Putamen (tissue), 1 donor: ENCODE measurements at regions not wholly inside any gene's neighbourhood (a gene's known extent, or its start where the extent isn't known, plus 50 kb on each side); places are given as distances from the start of the nearest gene placed in this dataset.
"Not testable (repeated sequence)": the region's sequence is repeated elsewhere in the genome, so short reads cannot be mapped to it uniquely, and the experiment has no call there.

Source experiments
- DNase-seq: peaks from one replicate; pipeline ENCODE4 v3.0.0-alpha.2; 2016; ENCODE audit warnings: low spot score

- DNase-seq: not testable (repeated sequence)
These were observed 417.6 kb upstream of the RUNX1 start for GRCh38 chr21:35466681-35467080.

GRCh38 chr21:35465741-35466140, 416.6 kb upstream of the RUNX1 start:
- no peak for DNase-seq

- DNase-seq: no peak
These were observed 412.6 kb upstream of the RUNX1 start for GRCh38 chr21:35461700-35462099.

- DNase-seq: no peak
These were observed 411.3 kb upstream of the RUNX1 start for GRCh38 chr21:35460441-35460840.

DNA sequence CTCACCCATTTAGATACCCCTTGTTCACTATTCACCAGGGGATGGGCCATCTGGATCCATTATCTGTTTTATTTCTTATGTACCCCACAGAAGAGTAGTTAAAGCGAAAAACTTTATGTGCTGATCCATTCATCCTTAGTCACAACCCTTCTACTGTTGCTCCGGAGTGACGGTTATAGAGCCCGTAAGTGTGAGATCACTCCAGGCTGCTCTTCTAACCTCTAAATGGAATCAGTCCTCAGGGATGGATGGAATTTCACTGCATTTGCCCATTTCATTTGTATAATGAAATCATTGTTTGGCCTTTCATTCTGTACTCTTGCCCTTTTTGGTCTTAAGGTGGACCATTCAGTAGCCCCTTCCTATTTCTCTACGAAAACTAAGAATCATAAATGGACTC, 409.3 kb upstream of the RUNX1 start:
- DNase-seq: no peak

DNA sequence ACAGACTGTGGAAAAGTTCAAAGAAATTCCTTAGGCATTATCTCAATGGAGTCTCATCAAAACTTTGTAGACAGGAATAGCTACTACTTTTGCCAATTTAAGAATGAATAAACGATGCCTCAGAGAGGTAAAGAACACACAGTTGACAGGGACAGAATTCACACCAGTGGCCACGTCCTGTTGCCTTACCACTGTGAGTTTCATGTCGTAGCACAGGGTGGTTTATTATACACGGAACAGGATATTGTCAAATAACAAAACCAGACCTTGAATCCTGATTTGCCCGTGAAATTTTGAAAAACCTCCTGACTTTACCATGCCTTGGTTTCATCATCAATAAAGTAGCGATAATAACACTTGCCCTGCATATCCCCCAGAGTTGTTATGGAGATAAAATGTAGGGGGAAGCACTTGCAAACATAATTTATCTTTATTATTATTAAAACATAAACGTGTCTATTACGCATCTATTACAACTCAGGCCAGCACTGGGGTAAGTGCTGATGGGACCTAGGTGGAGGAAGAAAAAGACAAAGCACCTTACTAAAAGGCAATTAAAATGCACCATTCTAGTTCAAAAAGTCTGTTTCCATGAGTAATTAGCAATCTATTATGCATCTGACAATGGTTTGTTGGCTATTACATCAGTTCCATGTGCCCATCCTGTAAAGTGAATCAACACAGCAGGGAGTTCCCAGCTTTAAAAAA, 408.1 kb upstream of the RUNX1 start:
- DNase-seq: no peak

GRCh38 chr21:35451276-35451675, 402.2 kb upstream of the RUNX1 start:
- no peak for DNase-seq

DNA sequence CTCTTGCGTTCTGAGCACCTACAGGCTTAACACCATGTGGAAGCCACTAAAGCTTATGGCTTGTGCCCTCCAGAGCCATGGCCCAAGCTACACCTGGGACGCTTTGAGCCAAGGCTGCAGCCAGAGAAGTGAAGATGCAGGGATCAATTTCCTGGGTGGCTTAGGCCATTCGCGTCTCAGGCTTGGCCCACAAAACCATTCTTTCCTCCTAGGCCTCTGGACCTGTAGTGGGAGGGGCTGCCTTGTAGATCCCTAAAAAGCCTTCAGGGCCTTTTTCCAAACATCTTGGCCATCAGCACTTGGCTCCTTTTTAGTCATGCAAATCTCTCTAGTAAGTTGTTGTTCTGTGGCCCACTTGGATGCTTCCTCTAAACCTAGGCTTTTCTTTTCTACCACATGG, 401.7 kb upstream of the RUNX1 start:
- DNase-seq: no peak

DNA sequence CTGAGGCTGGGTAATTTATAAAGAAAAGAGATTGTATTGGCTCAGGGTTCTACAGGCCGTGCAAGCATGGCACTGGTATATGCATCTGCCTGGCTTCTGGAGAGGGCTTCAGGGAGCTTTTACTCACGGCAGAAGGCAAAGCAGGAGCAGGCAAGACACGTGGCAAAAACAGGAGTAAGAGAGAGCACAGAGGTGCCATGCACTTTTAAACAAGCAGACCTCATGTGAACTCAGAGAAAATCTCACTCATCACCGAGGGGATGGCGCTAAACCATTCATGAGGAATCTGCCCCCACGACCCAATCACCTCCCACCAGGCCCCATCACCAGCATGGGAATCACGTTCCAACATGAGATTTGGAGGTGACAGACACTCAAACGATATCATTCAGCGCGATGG, 400.7 kb upstream of the RUNX1 start:
- DNase-seq: no peak

- no peak for DNase-seq
These were observed 399.9 kb upstream of the RUNX1 start for GRCh38 chr21:35448876-35449599.

- no peak for DNase-seq
These were observed 395.3 kb upstream of the RUNX1 start for GRCh38 chr21:35444391-35444790.

DNA sequence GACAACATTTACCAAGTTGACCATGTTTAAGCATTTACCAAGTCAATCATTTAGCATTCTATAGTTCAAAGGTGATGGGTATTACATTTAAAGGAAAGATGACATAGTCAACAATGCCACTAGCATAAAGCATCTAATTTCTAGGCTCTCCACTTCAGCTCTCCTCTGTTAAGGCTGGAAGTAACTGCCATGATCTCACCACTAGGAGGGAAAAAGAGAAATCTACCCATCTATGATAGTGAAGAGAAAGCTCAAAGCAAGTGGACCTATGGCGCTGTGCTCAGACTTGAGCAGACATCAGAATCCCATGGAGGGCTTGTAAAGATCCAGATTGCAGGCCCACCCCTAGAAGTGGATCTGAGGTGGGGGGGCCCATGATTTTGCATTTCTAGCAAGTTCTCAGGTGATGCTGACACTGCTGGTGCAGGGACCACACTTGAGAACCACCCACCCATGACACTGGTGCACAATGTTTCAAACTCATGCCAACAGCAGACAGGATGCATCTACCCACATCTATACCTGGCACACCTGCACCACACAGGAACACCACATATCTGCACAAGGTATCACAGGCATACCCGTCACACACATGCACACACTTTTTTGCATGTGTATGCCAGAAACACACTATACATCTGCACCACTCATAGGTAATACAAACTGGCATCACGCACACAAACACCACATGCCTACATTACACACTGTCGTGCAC, 392.9 kb upstream of the RUNX1 start:
- DNase-seq: no peak

DNA sequence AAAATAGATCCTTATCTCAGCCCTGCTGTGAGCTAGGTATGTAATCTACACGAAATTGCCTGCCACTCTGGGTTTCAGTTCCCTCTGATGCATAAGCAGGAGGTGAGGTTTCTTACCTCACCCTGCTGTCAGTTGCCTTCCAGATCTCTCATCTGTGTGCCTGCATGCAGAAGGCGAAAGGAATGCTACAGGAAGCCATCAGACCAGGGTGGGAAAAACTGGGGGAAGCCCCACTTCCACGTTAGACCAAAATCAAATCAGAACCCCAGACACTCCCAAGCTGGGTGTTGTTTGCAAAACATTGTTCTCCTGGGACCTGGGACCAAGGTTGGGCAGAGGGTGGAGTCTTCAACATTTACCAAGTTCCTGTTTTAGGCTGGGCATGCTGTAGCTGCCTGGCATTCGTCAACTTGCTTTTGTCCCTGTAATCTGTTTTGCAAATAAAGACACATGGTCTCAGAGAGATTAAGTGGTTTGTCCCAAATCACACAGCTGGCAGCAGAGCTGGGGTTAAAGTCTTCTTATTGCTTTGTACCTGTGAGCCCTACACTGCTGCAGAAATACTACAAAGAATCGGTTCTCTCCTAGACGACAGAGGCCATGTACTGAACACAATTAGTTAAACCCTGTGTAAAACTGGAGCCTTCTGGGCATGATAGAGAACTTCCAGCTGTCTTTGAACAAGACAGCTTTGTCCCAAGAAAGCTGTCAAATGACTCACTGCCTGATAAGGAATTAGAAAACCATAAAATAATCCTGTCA, 389.7 kb upstream of the RUNX1 start:
- DNase-seq: no peak

DNA sequence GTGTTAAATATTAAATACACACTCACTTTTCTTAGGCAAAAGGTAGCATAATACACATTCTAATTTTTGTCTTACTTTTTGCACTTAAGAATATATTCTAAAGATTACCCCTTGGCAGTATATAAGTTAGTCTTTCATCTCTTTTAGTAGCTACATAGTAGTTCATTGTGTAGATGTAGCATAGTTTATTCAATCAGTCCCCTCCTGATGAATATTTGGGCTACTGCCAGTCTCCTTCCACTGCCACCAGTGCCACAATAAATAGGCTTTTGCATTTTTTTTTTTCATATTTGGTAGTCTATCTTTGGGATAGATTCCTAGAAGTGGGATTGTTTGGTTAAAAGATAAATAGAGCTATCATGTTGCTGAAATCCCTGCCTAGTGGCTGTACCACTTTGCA, 388.8 kb upstream of the RUNX1 start:
- no peak for DNase-seq

DNA sequence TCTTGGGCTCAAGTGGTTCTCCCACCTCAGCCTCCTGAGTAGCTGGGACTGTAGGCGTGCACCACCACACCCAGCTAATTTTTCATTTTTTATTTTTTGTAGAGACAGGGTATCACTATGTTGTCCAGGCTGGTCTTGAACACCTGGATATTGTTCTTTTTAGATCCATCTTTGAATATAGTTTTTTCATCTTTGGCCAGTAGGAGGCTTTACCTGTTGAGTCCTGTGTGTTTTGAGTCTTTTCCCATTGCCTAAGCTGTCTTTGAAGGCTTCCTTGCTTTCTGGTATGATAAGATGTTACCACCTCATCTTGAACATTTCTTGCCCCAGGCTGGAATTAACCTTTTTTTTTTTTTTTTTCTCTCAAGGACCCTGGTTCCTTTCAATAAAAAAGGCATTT, 387.8 kb upstream of the RUNX1 start:
- no peak for DNase-seq

- DNase-seq: not testable (repeated sequence)
These were observed 383.5 kb upstream of the RUNX1 start for GRCh38 chr21:35432601-35433000.

GRCh38 chr21:35430260-35430659, 381.2 kb upstream of the RUNX1 start:
- DNase-seq: no peak

DNA sequence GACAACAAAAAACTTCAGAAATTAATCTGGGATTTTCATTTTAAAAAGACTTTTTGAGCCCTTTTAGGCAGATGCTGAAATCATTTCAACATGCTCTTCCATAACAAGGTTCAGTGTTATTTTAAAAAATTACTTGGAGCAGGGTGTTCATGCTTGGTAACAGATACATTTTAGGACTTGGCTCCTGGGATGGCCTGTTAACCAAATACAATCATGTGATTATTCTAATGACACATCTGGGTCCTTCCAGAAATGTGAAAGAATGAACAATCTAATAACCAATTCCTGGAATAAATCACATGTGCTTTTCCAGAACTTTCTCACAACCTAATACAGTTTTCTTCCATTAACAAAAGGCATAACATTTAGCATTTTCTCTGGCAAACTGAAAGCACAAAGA, 379.8 kb upstream of the RUNX1 start:
- DNase-seq: no peak

DNA sequence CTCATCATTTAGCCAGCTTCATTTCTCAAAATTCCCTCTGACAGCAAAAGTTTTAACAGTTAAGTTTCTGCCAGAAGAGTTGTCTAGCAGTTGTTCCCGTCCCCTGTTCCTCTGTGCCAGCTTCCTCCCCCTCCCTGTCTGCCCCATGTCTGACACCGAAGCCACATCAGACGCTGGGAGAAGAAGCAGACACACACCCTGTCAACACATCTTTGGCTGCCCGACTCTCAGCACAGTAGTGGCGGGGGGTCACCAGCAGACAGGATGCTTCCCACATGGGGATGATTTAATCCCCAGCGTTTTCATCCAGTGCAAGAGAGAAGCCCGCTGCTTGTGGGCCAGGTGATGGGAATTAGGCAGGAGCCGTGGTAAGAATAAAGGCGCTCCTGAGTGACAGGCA, 379.4 kb upstream of the RUNX1 start:
- no peak for DNase-seq

DNA sequence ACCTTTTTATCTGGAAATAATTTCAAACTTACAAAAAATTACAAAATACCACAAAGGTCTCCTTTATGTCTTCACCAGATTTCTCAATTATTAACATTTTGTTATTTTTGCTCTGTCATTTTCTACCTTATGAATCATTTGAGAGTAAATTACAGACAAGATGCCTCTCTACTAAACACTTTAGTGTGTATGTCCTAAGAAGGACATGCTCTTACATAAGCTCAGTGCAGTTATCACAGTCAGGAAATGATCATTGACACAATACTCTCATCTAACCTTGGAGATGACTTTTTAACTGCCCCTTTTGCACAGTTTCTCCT, 378.9 kb upstream of the RUNX1 start:
- no peak for DNase-seq

DNA sequence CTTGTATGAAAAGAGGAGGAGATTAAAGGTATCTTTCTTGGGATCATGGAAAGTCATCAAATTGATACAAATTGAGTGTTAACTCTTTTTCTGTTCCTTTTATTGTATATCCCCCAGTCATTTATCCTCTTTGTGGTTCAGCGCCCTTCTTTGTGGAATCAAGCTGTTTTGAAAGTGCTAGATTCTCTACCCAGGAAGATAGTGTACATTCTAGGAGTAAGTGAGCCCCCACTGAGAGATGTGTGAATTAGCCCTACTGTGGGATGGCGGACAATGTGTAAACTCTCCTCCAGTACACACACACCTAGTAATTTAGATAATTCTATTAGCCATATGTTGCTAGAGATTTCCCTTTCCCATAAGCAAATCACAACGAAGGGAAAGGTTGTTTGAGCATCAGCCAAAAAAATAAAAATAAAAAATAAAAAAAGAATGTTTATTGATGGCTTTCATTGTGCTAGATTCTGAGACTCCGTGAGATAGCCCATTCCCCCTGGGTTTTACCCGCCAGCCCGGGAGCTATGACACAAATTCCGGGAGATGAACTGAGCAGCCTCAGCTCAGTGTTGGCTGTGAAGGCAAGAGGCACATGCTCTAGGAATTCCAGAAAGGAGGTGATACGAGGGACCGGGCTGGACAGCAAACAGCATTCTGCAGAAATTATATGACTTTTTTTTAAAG, 378.4 kb upstream of the RUNX1 start:
- DNase-seq: no peak

DNA sequence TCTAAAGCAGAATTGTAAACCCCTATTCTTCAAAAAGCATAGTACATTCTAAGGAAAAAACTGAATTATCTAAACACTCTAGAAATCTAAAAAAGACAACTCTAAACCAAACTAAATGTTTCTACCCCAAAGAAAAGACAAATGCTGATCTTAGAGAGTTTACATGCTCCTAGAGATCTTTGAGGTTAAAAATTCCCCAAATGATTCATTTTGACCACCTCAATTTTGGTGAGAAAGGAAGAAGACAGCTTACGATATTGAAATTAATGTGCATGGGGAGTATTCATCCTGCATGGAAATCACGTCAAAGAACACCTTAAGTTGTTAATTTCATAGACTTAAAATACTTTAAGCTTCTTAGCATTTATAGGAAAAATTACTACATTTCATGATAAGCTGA, 377.8 kb upstream of the RUNX1 start:
- no peak for DNase-seq
